GM19324 (cell line): ENCODE measurements at regions not wholly inside any gene's neighbourhood (a gene's known extent, or its start where the extent isn't known, plus 50 kb on each side); places are given as distances from the start of the nearest gene placed in this dataset.

Source experiments
- ATAC-seq: cut with Tn5 transposase; IDR thresholded peaks from one replicate; pipeline ENCODE4 v1.9.1; 2021; ENCODE audit warnings: mild to moderate bottlenecking, moderate library complexity; ENCODE audit not compliant: unreplicated experiment, low FRiP score

DNA sequence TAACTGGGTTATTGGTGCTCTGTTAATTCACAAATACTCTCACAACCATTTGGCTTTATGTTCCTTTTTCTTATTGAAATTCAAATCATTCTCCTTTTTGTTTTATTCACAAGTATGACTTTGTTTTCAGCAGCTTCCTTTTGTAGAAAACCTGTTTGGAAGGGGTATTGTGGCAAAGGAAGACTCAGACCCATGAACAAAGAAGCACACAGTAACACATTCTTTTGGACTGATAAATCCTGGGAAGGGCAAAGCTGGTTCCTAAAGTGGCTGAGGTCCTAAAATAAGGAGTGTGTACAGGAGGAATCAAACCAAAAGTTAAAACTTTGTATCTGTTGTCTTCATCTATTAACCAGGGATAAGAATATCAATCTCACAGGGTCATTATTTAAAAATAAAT, 374.7 kb upstream of the FIGN start:
- ATAC-seq, result no peak

DNA sequence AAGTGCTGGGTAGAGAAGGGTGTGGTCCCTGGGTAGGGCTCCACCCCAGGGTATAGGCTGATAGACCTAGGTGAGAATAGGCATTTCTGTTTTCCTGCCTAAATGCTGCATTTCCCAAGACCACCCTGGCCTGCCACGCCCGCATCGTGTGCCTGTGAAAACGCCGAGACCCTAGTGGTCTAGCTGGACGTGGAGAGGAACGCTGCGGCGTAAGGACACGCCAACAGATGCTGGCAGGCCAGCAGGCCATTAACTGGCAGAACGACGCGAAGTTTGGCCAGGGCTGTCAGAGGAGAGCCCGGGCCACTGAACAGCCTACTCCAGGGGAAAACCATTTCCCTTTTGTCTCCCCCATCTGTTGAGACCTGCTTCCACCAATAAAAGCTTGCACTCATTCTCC, 373.2 kb upstream of the FIGN start:
- no peak for ATAC-seq

GRCh38 chr2:164103271-164103670, 367.5 kb upstream of the FIGN start:
- no peak for ATAC-seq

DNA sequence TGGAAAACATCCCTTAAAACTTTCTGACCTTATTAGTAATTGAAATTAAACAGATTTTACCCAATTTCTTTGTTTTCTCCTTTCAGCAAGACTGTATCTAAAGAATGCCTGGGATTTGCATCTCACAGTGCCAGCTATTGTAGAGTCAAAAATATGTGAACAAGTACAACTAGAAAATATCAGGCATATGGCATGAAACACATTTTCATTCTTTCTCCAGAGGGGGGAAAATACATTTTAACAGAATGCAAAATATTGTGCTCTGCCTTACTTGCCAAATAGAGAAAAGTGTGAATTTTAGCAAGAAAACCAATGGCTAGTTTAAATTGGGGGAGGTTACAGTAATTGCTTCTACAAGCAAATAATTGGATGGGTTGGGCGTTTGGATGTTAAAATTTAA, 366.6 kb upstream of the FIGN start:
- ATAC-seq, result no peak

GRCh38 chr2:164091673-164092072, 355.9 kb upstream of the FIGN start:
- ATAC-seq, result no peak

DNA sequence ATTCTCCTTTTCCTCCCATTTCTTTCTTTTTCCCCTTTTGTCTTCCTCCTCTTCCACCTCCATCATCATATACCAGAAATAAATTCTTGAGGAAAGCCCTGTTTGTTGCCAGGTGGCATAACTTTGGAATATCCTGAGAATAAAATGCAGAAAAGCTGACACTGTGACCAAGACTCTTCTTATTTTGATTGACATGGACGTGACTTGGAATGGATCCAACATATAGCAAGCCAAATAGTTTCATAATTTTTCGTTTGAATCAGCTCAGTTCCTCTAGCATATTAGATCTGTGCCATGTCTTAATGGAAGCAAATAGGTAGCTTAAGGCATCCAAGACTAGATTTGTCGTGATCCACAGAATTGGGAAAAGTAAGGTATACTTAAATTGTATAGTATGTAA, 354.7 kb upstream of the FIGN start:
- ATAC-seq, result no peak

GRCh38 chr2:164084066-164084465, 348.3 kb upstream of the FIGN start:
- no peak for ATAC-seq

- ATAC-seq, result no peak
These were observed 344.7 kb upstream of the FIGN start for GRCh38 chr2:164080486-164080885.

DNA sequence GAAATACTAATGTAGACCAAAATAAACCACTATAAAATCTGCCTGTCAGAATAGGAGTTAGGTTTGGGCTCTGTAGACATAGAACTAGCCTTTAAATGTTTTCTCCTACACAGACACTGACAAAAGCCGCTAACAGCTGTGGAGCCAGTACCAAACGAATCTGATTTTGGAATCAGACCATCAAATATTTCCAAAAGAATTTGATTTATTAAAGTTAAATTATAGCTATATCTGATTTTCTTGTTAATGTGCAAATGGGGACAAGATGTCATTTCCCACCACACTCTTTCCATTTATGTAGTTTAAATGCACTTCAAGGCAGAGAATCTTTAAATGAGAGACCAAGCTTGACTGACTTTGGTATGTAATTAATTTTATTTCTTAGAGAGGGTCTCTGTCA, 343.4 kb upstream of the FIGN start:
- no peak for ATAC-seq

- no peak for ATAC-seq
These were observed 342.6 kb upstream of the FIGN start for GRCh38 chr2:164078421-164078820.

DNA sequence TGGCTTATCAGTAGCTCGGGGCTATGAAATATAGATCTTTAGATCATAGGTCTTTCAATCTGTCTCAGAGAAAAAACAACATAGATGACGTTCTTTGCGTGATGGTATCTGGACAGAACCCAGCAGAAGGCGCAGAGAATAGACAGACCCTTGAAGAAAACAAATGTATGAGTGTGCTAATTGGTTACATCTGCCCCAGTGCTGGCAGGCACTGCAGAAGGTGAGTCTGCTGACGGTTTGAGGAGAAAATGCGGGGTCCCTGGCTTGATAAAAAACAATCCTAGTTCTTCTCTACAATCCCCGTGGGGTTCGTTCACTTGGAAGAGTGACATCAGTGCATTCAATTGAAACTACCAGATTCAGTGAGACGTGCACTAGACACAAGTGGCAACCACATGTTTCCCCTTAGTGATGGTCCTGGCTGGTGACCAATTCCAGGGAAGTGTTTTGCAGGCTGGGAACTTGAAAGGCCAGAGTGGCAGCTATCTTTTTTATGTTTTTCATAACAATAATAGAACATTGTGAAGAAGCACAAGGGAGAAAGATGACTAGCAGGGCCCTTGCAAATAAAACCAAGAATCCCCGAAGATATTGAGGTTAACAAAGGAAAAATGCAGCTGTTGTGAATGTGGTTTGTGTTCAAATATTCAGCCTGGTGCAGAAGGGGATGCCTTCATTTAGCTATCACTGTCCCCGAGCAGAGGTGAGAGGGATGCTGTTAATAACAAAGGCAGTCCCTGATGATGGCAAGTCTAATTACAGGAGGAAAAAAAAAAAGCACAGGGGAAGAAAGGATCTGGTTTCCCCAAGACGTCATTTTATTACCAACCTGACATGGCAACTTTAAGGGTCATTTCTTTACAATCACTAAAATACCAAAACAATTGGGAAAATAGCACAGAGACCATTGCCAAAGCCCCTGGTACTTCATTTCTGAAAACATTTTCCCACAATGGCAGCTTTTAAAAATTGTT, 337.6 kb upstream of the FIGN start:
- ATAC-seq, result no peak

- no peak for ATAC-seq
These were observed 333.7 kb upstream of the FIGN start for GRCh38 chr2:164069540-164069939.

- ATAC-seq, result no peak
These were observed 332.3 kb upstream of the FIGN start for GRCh38 chr2:164068063-164068462.

DNA sequence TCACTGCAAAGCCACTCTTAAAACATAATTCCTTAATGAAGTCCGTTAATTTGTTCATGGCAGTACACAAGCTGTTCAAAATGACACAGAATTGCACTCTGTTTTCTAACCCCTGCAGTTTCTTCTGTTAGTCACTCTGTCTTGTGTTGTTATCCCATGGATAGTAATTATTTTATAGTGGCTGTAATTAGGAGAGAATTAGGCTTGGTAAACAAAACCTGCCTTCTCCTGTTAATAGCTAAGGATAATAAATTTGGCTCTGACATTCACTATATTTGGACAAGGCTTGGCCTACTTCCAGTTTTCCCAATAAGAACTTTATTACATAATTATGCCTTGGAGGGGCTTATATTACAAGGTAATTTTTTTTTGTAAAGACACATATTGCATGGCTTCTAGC, 330.3 kb upstream of the FIGN start:
- ATAC-seq, result no peak

GRCh38 chr2:164065038-164065437, 329.2 kb upstream of the FIGN start:
- ATAC-seq, result no peak

GRCh38 chr2:164061129-164061746, 325.4 kb upstream of the FIGN start:
- no peak for ATAC-seq

DNA sequence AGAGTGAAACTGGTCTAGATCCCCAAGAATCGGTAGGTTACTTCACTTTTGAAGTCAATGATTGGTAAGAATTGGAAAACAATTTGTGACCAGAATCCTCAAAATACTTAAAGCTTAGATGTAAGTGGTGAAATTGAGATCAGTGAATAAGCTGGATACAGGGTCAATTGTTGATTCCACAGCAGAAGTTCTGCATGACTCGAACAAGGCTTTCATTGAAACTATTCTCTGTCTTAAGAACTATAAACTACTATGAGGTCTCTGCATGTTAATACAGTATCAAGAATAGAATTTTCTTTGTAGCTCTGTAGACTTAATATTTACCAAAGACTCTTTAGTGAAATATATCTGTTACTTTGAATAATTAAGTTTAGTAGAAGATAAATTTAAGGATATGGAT, 324.2 kb upstream of the FIGN start:
- no peak for ATAC-seq

GRCh38 chr2:164055623-164056022, 319.8 kb upstream of the FIGN start:
- ATAC-seq, result no peak

DNA sequence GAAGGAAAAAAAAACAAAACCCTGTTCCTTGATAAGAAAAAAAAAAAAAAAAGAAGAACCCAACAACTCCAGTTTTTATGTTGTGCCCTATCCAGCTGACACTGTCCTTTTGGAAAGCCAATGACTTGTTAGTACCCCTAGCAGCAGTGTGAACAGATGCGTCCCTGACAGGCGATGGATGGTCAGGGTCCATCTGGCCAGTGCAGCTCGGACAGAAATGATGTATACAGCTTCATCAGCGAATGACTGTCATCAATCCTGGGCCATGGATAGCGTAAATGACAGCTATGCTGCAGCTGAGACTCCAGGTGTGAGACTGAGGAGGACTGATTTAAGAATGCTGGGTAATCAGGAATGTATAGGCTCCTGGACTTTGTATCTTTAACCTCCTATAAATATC, 318.8 kb upstream of the FIGN start:
- no peak for ATAC-seq

- ATAC-seq, result no peak
These were observed 317.2 kb upstream of the FIGN start for GRCh38 chr2:164053021-164053420.

DNA sequence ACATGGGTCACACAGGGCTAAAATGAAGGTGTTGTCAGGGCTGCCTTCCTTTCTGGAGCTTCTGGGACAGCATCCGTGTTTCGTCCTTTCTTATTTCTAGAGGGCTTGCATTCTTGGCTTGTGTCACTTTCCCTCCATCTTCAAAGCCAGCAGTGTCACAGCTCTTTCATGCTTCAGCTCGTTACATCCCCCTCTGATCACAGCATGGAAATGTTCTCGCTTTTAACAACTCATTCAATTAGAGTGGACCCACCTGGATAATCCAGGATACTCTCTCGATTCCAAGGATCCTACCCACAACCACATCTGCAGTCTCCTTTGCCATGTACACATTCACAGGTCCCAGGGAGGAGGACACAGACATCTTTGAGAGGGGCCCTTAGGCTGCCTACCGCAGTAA, 316.2 kb upstream of the FIGN start:
- no peak for ATAC-seq

- no peak for ATAC-seq
These were observed 312.9 kb upstream of the FIGN start for GRCh38 chr2:164048729-164049128.
